Colonic mucosa (tissue), 4 donors: ENCODE measurements at regions not wholly inside any gene's neighbourhood (a gene's known extent, or its start where the extent isn't known, plus 50 kb on each side); places are given as distances from the start of the nearest gene placed in this dataset.

Experiments used
- DNase-seq: peaks from one replicate; pipeline ENCODE4 v3.0.0-alpha.2; 2020
- H3K27ac ChIP-seq: fragments of 200-600 bp; one replicate; pipeline ENCODE4 v1.8.0; 2021
- H3K27me3 ChIP-seq: fragments of 200-600 bp; one replicate; pipeline ENCODE4 v1.8.0; 2021
- H3K36me3 ChIP-seq: fragments of 200-600 bp; one replicate; pipeline ENCODE4 v1.8.0; 2021
- H3K4me1 ChIP-seq: fragments of 200-600 bp; one replicate; pipeline ENCODE4 v1.8.0; 2021; ENCODE audit warnings: mild to moderate bottlenecking
- H3K4me3 ChIP-seq: fragments of 200-600 bp; one replicate; pipeline ENCODE4 v1.8.0; 2021
- H3K9ac ChIP-seq, 2 donors: one replicate each; pipeline ENCODE4 v1.7.0; 2013; ENCODE audit warnings: control low read depth in 2 of 2, low read depth in 2 of 2, low read length in 2 of 2
- H3K9me3 ChIP-seq: fragments of 200-600 bp; one replicate; pipeline ENCODE4 v1.8.0; 2021
- CTCF ChIP-seq: fragments of 200-600 bp; IDR thresholded peaks from one replicate; pipeline ENCODE4 v1.8.0; 2022; ENCODE audit warnings: antibody characterized with exemption, mild to moderate bottlenecking
- intact Hi-C: fragments of 100-400 bp; cut with DNase I; formaldehyde crosslinking; loops from one replicate; pipeline ENCODE4 v1.14.1; 2022
- donor health status: healthy.
- donor health status: DM: no; HTN: no; CAD: no.
- donor health status: DM: no; HTN: no; CAD: no.

- no peak for TF ChIP-seq CTCF
- Histone ChIP-seq H3K36me3 (no peaks in the 10 kb centered on the region), H3K9me3 (no peaks in the 10 kb centered on the region), H3K27ac (no peak overlapping the region), H3K9ac (no peak overlapping the region), H3K4me3 (no peak overlapping the region), H3K4me1 (no peaks in the 10 kb centered on the region), H3K27me3 (no peaks in the 10 kb centered on the region)
- no peak for DNase-seq
- intact Hi-C loops, result no loop called here
Measured at GRCh38 chr20:46807998-46808397, 86.6 kb upstream of the EYA2 start.

GRCh38 chr20:46808565-46808964 is 86.1 kb upstream of the EYA2 start:
- no peak for DNase-seq
- no peaks in the 10 kb centered on the region for H3K27me3 ChIP-seq
- no peaks in the 10 kb centered on the region for H3K4me1 ChIP-seq
- H3K27ac ChIP-seq, result no peak overlapping the region
- intact Hi-C loops, result no loop called here
- TF ChIP-seq CTCF, result no peak
- H3K9me3 ChIP-seq, result no peaks in the 10 kb centered on the region
- H3K4me3 ChIP-seq, result no peak overlapping the region
- H3K36me3 ChIP-seq, result no peaks in the 10 kb centered on the region
- no peak overlapping the region for H3K9ac ChIP-seq

DNA sequence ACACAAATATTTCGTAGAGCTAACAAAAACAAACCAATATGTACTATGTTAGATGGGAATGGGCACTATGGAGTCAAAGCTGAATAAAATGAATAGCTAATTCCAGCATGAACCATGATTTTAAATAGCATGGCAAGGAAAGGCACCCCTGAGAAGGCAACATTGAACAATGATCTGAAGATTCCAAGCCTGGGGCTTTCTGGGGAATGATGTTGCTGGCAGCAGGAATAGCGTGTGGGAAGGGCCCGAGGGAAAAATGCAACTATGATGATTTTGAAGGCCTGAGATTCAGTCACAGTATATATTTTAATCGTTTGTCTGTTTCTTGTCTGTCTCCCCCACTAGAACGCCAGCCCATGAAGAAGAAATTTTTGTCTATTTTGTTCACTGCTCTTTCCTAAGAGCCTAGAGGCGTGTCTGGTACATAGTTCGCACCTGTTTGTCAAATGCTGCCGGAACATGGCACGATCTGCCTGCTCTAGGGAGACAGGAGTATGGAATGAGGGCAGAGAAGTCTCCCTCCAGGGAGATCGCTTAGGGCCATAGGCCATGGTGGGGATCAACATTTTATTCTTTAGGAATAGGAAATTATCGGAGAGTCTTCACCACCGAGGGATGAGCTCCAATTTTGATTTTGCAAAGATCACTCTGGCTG is 84.8 kb upstream of the EYA2 start:
- Histone ChIP-seq H3K4me1 (no peaks in the 10 kb centered on the region), H3K27me3 (no peaks in the 10 kb centered on the region), H3K36me3 (no peaks in the 10 kb centered on the region), H3K27ac (no peak overlapping the region), H3K9ac (no peak overlapping the region), H3K9me3 (no peaks in the 10 kb centered on the region), H3K4me3 (no peak overlapping the region)
- intact Hi-C loops, result no loop called here
- DNase-seq, result no peak
- no peak for TF ChIP-seq CTCF

DNA sequence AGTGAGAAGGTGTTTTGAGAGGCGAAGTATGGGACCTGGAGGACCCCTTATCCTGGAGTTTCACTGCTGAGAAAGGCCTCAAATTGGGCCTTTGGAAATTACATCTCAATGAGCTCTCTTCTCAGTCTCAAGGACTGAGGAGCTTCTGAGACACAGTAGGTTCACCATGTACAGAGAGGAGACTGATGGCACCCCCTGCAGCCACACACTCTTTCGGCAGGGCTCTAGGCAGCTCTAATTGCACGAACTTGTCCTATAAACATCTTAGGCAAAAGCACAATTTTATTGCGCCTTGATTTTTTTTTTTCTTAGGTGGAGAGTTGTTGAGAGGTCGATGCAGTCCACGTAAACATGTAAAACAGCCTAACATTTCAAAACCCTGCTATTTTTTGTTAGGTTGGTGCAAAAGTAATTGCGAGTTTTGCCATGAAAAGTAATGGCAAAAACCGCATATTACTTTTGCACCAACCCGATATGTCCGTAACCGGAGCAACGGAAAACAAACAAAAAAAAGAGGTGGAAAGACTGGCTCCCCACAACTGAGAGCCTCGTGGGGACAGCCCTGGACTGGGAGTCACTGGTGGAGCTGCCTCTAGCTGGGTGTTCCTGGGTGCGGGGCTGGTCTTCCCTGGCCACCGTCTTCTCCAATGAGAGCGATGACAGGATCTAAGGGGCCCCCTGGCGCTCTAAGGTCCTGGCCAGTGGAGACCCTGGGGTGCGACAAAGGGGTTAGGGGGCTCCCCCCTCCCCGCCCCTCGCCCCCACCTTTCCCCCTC is 84.0 kb upstream of the EYA2 start:
- TF ChIP-seq CTCF, result no peak
- no peak overlapping the region for H3K27ac ChIP-seq
- peak; percentile 25 for DNase-seq

DNA sequence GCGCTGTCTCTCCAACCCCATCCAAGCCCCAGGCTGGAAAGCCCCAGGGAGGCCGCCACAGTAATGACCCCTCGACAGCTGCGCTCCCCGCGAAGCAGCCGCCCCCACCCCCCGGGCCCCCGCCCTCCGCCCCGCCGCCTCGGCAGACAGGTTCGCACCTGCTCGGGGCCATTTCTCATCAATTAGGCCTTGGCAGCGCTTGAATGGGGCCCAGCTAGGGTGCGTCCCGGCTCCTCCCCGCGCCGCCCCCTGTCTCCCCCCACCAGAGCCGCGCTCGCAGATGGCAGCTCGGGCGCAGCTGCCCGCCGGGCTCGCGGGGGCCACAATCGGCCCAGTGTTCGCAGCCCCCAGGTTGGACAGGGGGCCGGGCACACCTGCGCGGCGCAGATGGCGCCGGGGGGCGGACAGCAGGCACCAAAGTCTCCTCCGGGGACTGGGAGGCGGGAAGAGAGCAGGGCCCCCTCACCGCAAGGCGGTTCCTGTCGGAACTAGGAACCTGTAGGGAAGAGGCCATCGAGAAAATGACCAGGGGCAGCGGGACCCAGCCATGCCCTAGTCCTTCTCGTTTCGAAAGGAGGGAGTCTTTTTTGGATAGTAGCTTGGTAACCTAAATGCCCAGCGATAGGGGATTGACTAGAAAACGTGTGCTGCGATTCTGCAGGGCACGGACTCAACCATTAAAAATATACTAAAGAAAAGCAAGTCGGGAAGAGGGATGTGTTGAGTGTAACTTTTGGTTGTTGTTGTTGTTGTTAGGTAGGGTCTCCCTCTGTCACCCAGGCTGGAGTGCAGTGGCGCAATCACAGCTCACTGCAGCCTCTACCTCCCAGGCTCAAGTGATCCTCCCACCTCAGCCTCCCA is 83.2 kb upstream of the EYA2 start:
- H3K27ac ChIP-seq, result no peak overlapping the region
- no peak overlapping the region for H3K9ac ChIP-seq
- H3K9me3 ChIP-seq, result no peaks in the 10 kb centered on the region
- H3K36me3 ChIP-seq, result no peaks in the 10 kb centered on the region
- intact Hi-C loops, result no loop called here
- DNase-seq, result peak; percentile 36
- TF ChIP-seq CTCF, result no peak
- H3K4me3 ChIP-seq, result peak overlapping the region; percentile 26
- no peaks in the 10 kb centered on the region for H3K27me3 ChIP-seq
- H3K4me1 ChIP-seq, result no peaks in the 10 kb centered on the region

More for the DNA sequence above, 84.0 kb upstream of the EYA2 start:
- Histone ChIP-seq H3K4me1 (no peaks in the 10 kb centered on the region), H3K36me3 (no peaks in the 10 kb centered on the region), H3K9me3 (no peaks in the 10 kb centered on the region), H3K4me3 (peak overlapping the region; percentile 26), H3K27me3 (no peaks in the 10 kb centered on the region), H3K9ac (no peak overlapping the region)
- intact Hi-C loops, result no loop called here
